Fibroblast of skin of back (primary cell): ENCODE measurements at regions not wholly inside any gene's neighbourhood (a gene's known extent, or its start where the extent isn't known, plus 50 kb on each side); places are given as distances from the start of the nearest gene placed in this dataset.

ENCODE experiments used
- DNase-seq: peaks from one replicate; pipeline ENCODE4 v3.0.0-alpha.2; 2013

GRCh38 chr6:165229216-165229615 is 80.2 kb downstream of the C6orf118 start:
- no peak for DNase-seq

DNA sequence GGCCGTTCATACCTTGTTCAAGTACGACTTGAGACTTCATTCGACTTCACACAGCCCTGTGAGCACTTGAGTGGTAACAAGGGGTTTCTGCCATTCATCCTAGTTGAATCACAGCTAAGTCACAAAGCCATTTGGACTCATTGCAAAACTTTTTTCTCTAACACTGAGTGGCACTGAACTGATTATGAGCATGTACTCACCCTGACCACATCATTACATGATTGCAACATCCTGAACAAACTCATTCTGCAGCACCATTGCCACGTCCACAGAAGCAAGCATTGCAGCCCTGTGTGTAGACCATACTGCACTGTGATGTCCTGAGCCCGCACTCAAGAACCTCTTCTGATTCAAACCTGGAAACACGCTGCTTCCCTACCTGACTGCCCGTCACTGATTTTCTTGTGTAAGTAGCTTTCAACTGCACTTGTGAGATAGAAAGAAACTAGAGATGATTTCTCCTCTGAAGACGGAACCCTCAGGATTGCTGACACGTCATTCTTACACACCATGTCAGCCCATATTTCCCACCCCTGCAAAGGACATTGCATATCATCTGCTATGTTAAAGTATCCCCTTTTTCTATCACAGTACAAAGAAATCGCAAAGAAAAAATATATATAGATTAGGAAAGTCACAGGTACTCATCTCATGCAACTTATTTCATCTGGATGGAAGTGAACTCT is 81.6 kb downstream of the C6orf118 start:
- DNase-seq, result peak; percentile 26

- DNase-seq, result no peak
Observed at GRCh38 chr6:165223736-165224135, 85.7 kb downstream of the C6orf118 start.

DNA sequence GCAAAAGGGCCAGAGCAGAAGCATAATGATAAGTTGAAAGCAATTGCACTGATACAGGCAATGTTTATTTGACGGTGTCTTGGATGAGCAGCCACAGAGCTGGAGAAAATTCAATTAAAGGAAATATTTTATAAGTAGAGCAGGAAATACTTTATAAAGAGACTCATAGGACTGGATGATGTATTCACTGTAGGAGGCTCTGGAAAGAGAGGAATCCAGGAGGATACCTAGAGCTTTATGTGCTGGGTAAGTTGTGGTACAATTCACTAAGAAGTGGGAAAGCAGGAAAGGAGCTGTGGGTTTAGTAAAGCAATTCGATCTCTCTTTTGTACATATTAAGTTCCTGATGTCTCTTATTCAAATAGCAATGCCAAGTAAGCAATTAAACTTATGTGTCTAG is 86.3 kb downstream of the C6orf118 start:
- DNase-seq, result peak; percentile 20

- peak; percentile 30 for DNase-seq
Observed at GRCh38 chr6:165222315-165223025, 86.9 kb downstream of the C6orf118 start.

- DNase-seq, result no peak
Observed at GRCh38 chr6:165220045-165220444, 89.4 kb downstream of the C6orf118 start.

DNA sequence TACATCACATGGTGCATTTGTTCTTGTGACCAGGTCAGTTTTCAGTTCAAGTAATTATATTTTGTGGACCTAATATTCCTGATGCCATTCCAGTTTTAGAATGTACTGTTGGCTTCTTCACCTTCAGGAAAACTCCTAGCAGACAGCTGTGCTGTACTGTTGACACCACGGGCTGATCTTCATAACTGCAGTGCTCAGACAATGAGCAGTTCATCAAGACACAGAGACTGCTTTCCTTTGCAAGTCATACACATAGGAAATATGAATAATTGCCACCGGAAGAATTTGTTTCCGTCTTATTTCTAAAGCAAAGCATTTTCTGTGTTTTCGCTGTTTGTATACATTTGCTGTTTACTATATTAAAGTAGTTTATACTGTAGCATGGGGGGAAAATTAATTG is 89.8 kb downstream of the C6orf118 start:
- DNase-seq, result no peak

DNA sequence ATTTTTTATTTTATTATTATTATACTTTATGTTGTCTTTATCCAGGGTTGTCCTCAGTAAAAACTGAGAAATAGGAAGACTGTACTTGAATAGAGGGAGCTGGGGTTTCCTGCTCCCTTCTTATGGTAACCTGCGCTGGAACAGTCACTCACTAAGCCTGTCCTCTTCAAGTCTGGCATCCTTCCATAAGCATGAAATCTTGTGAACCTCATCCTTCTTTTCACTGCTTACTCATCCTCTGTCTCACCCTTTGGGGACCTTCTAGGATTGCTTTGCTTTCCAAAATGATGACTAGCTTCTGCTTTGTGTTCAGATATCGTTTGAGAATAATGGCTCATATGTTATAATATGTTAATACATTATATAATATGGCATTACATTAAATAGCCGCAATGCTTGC is 90.6 kb downstream of the C6orf118 start:
- peak; percentile 67 for DNase-seq

- no peak for DNase-seq
Observed at GRCh38 chr6:165206798-165207197, 102.6 kb downstream of the C6orf118 start.

- DNase-seq, result no peak
Observed at GRCh38 chr6:165205632-165206031, 103.8 kb downstream of the C6orf118 start.

GRCh38 chr6:165204807-165205545 is 104.4 kb downstream of the C6orf118 start:
- no peak for DNase-seq

GRCh38 chr6:165200178-165200577 is 109.2 kb downstream of the C6orf118 start:
- no peak for DNase-seq

- DNase-seq, result no peak
Observed at GRCh38 chr6:165191461-165191860, 117.9 kb downstream of the C6orf118 start.

- no peak for DNase-seq
Observed at GRCh38 chr6:165186441-165187205, 122.8 kb downstream of the C6orf118 start.

DNA sequence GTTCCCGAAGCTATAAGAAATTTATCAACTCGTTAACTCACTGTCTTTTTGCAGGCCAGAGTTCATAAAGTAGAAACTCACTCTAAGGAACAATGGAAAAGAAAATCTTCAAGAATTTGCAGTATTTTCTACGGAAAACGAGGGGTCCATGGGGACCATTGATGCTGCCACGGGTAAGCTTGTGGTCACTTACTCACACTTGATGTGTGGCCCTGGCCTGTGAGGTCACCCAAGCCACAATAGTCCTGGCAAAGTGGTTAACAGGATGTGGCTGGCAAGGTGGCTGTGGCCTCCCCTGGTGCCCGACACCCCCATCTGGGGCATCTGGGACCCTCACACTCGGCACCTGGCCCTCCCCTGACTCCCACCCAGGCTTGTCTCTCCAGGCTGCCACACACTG is 123.4 kb downstream of the C6orf118 start:
- DNase-seq, result peak; percentile 4

- no peak for DNase-seq
Observed at GRCh38 chr6:165184192-165184979, 125.0 kb downstream of the C6orf118 start.

DNA sequence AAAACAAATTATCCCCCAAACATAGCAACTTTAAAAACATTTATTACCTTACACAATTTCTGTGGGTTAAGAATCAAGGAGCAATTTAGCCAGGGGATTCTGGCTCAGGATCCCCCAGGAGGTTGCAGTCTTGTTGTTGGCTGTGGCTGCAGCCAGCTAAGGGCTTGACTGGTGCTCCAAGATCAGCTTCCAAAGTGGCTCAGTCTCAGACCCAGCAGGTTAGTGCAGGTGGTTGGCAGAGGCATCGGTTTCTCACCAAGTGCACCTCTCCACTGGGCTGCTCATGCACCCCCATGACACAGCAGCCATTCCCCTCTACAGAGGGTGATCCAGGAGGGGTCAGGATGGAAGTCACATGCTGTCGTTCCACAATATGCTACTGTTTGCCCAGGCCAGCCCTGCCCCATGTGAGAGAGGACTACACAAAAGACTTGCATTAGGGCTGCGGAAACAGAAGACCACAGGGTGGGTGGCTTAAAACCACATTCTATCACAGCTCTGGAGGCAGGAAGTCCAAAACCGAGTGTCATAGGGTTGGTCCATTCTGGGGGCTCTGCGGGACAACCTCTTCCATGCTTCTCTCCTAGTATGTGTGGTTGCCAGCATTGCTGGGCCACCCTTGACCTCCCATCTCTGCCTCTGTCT is 125.8 kb downstream of the C6orf118 start:
- DNase-seq, result no peak

- no peak for DNase-seq
Observed at GRCh38 chr6:165183071-165183470, 126.3 kb downstream of the C6orf118 start.

GRCh38 chr6:165181951-165182414 is 127.4 kb downstream of the C6orf118 start:
- DNase-seq, result peak; percentile 54

- DNase-seq, result peak; percentile 36
Observed at GRCh38 chr6:165178056-165178455, 131.3 kb downstream of the C6orf118 start.

DNA sequence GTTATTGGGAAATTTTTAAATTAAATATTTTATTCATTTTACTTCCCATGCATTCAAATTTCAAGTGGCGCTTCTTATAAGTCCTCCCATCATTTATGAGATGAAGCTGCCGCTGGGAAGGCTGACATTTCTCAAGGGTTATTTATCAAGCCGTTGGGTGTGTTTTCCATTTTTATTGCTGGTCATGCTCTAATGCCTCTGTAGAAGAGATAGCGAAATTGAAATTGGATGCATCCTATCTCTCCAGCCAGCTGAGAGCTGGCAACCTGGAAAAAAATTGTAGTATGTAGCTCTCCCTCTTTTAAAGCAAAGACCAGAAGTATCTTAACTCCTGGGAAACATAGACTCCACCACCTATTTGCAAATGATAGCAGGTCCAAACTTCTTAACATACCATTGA is 135.9 kb downstream of the C6orf118 start:
- no peak for DNase-seq
